Lower leg skin (tissue), 3 donors: ENCODE measurements at regions not wholly inside any gene's neighbourhood (a gene's known extent, or its start where the extent isn't known, plus 50 kb on each side); places are given as distances from the start of the nearest gene placed in this dataset.

Experiments used
- CTCF ChIP-seq, 3 donors: fragments of 450-650 bp; IDR thresholded peaks; one replicate each; pipeline ENCODE4 v1.5.1; 2016; ENCODE audit warnings: antibody characterized with exemption in 3 of 3, mild to moderate bottlenecking in 3 of 3, moderate library complexity in 2 of 3
- POLR2A ChIP-seq, 2 donors: fragments of 450-650 bp; IDR thresholded peaks; one replicate each; pipeline ENCODE4 v1.6.1; 2016 to 2017; ENCODE audit warnings: antibody characterized with exemption in 2 of 2, mild to moderate bottlenecking in 1 of 2, moderate library complexity in 1 of 2

- TF ChIP-seq CTCF (IDR thresholded peaks at IDR 0.05) (no peak), POLR2A (IDR thresholded peaks at IDR 0.05) (no peak)
Measured at GRCh38 chr13:44098559-44098958, 218.9 kb downstream of the LACC1 start.
